Endothelial cell of umbilical vein (primary cell): ENCODE measurements at regions not wholly inside any gene's neighbourhood (a gene's known extent, or its start where the extent isn't known, plus 50 kb on each side); places are given as distances from the start of the nearest gene placed in this dataset.

Experiments
- BruUV-seq: library from RNA; stranded (reverse); fragments of 400-500 nt; replicated peaks from 2 replicates; lab custom pipeline; 2021; lab: Mats Ljungman, UMichigan
- CTCF ChIA-PET: fragments of 300-600, 350-600 bp; sonication (Branson Sonifier 250); formaldehyde crosslinking; loops from one replicate; lab custom pipeline; 2021; ENCODE audit warnings: antibody characterized with exemption, inconsistent platforms; lab: Charles Lee
- POLR2A ChIA-PET: fragments of 300-600, 350-600 bp; sonication (Branson Sonifier 250); formaldehyde crosslinking; loops from one replicate; lab custom pipeline; 2021; ENCODE audit warnings: antibody characterized with exemption, inconsistent platforms; lab: Charles Lee
- DNase-seq: peaks from one replicate; pipeline ENCODE4 v3.0.0-alpha.2; 2011; ENCODE audit warnings: low read depth, low spot score
- FAIRE-seq: peaks from 2 replicates; lab custom pipeline; 2011; peaks lifted over from hg19 to GRCh38; lab: Jason Lieb, UNC
- H2AFZ ChIP-seq: 2 replicates; pipeline ENCODE4 v1.6.0; 2012; ENCODE audit warnings: low read depth, low read length, control low read depth, inconsistent platforms
- H3K27ac ChIP-seq: 2 replicates; pipeline ENCODE4 v1.5.1; 2011; ENCODE audit warnings: low read depth, mild to moderate bottlenecking, control low read depth, low read length, moderate library complexity; ENCODE audit not compliant: insufficient read depth
- H3K27me3 ChIP-seq, 2 experiments: 2 replicates each; pipeline versions ENCODE4 v1.6.0 to v1.6.1; 2011; ENCODE audit warnings: low read length in 2 of 2, mixed read lengths in 1 of 2; ENCODE audit not compliant: control insufficient read depth in 2 of 2, insufficient read depth in 2 of 2
- H3K36me3 ChIP-seq, 2 experiments: 2 replicates in 1 of 2; 3 replicates in 1 of 2; pipeline ENCODE4 v1.5.1; 2011; ENCODE audit warnings: low read length in 2 of 2, mild to moderate bottlenecking in 1 of 2, moderate library complexity in 1 of 2; ENCODE audit not compliant: control insufficient read depth in 2 of 2, insufficient read depth in 2 of 2; ENCODE audit errors: extremely low read depth in 1 of 2
- H3K4me1 ChIP-seq: 3 replicates; pipeline ENCODE4 v1.5.1; 2011; ENCODE audit warnings: mild to moderate bottlenecking, low read length; ENCODE audit not compliant: control insufficient read depth, insufficient read depth; ENCODE audit errors: extremely low read depth
- H3K4me2 ChIP-seq: 2 replicates; pipeline ENCODE4 v1.6.1; 2011; ENCODE audit warnings: low read length, control low read depth, mixed read lengths; ENCODE audit not compliant: insufficient read depth
- H3K4me3 ChIP-seq, 3 experiments: fragments of 200-600 bp in 1 of 3; sonication (generic), shearing (Covaris generic) in 1 of 3; replicated peaks in 1 of 3; 2 replicates each; pipeline ENCODE4 v1.5.1; 2011 to 2016; ENCODE audit warnings: control low read depth in 3 of 3, low read length in 3 of 3, mild to moderate bottlenecking in 2 of 3, inconsistent platforms in 1 of 3, low read depth in 1 of 3, moderate library complexity in 1 of 3; ENCODE audit not compliant: insufficient read depth in 1 of 3
- H3K79me2 ChIP-seq: 2 replicates; pipeline ENCODE4 v1.6.0; 2012; ENCODE audit warnings: low read length, inconsistent platforms; ENCODE audit not compliant: control insufficient read depth, insufficient read depth
- H3K9ac ChIP-seq: replicated peaks from 2 replicates; pipeline ENCODE3; 2011; ENCODE audit warnings: low read length, control low read depth; ENCODE audit not compliant: insufficient read depth; ENCODE audit errors: extremely low read depth
- H3K9me1 ChIP-seq: replicated peaks from 3 replicates; pipeline ENCODE4 v1.6.0; 2011; ENCODE audit warnings: mild to moderate bottlenecking, low read length; ENCODE audit not compliant: control insufficient read depth, insufficient read depth; ENCODE audit errors: extremely low read depth
- H3K9me3 ChIP-seq: replicated peaks from 2 replicates; pipeline ENCODE4 v1.5.1; 2012; ENCODE audit warnings: low read length, inconsistent platforms; ENCODE audit not compliant: control insufficient read depth, insufficient read depth
- H4K20me1 ChIP-seq: replicated peaks from 2 replicates; pipeline ENCODE3; 2011; ENCODE audit warnings: mild to moderate bottlenecking, low read length; ENCODE audit not compliant: control insufficient read depth, insufficient read depth; ENCODE audit errors: extremely low read depth
- CTCF ChIP-seq, 2 donors: IDR thresholded peaks; 1 replicate in 1 of 2; 2 replicates in 1 of 2; pipeline ENCODE4 v1.5.1; 2011; ENCODE audit warnings: low read length in 2 of 2, mild to moderate bottlenecking in 2 of 2, moderate library complexity in 2 of 2, control low read depth in 1 of 2, inconsistent platforms in 1 of 2, low read depth in 1 of 2; ENCODE audit not compliant: insufficient read depth in 1 of 2; ENCODE audit errors: extremely low read depth in 1 of 2
- FOS ChIP-seq: IDR thresholded peaks from 2 replicates; pipeline ENCODE4 v1.6.1; 2011; ENCODE audit warnings: mild to moderate bottlenecking, low read length, moderate library complexity, borderline replicate concordance; ENCODE audit not compliant: insufficient read depth
- GATA2 ChIP-seq: IDR thresholded peaks from 2 replicates; pipeline ENCODE4 v1.7.0; 2011; ENCODE audit warnings: low read depth, mild to moderate bottlenecking, moderate library complexity, mixed read lengths, low read length; ENCODE audit not compliant: insufficient read length, insufficient read depth
- JUN ChIP-seq: IDR thresholded peaks from 2 replicates; pipeline ENCODE4 v1.6.1; 2011; ENCODE audit warnings: borderline replicate concordance, low read depth; ENCODE audit not compliant: insufficient read length, insufficient read depth
- MYC ChIP-seq: IDR thresholded peaks from one replicate; pipeline ENCODE4 v1.6.1; 2011; ENCODE audit warnings: mild to moderate bottlenecking, low read depth, low read length
- POLR2A ChIP-seq: IDR thresholded peaks from 2 replicates; pipeline ENCODE4 v1.6.1; 2012; ENCODE audit warnings: low read depth, mild to moderate bottlenecking, control low read depth, low read length
- POLR2AphosphoS5 ChIP-seq: IDR thresholded peaks from 2 replicates; pipeline ENCODE4 v1.6.1; 2012; ENCODE audit warnings: low read depth, mild to moderate bottlenecking, control low read depth, low read length, moderate library complexity; ENCODE audit not compliant: insufficient read depth
- dilution Hi-C: fragments of 300-500 bp; cut with MboI; formaldehyde crosslinking; loops from one replicate; pipeline ENCODE4 v1.15.0; 2019; ENCODE audit warnings: low sequenced_read_pairs; ENCODE audit not compliant: extremely low pct_ligation_motif_present
- intact Hi-C: fragments of 100-400 bp; cut with micrococcal nuclease; formaldehyde crosslinking; loops from one replicate; pipeline ENCODE4 v1.10.0; 2022

- CTCF ChIA-PET = no interaction called here
- no peaks in the 10 kb centered on the region for H4K20me1 ChIP-seq
- FAIRE-seq = no peak
Measured at GRCh38 chr6:85802162-85802561, 159.5 kb upstream of the SYNCRIP start.

More at GRCh38 chr6:85802162-85802561, 159.5 kb upstream of the SYNCRIP start:
- Histone ChIP-seq H3K4me3 (no peak overlapping the region), H3K27me3 (no peaks in the 10 kb centered on the region), H3K36me3 (no peaks in the 10 kb centered on the region), H3K4me2 (no peak overlapping the region), H3K9ac (no peak overlapping the region), H3K79me2 (no peaks in the 10 kb centered on the region), H3K9me1 (no peaks in the 10 kb centered on the region), H3K9me3 (no peaks in the 10 kb centered on the region), H3K27ac (no peak overlapping the region), H2AFZ (no peak overlapping the region), H3K4me1 (no peaks in the 10 kb centered on the region)
- intact Hi-C loops (no loop called here), dilution Hi-C loops (no loop called here)
- DNase-seq = no peak
- no TSS peak for BruUV-seq
- TF ChIP-seq MYC (no peak), POLR2AphosphoS5 (no peak), CTCF (IDR thresholded peaks at IDR 0.05; ENCODE audit: extremely low read depth in 1 of 2, insufficient read depth in 1 of 2, low read depth in 1 of 2, low read length in 2 of 2) (no peak), POLR2A (no peak), GATA2 (no peak), FOS (no peak), JUN (no peak)
- POLR2A ChIA-PET = no interaction called here
